H1 (cell line): ENCODE measurements at regions not wholly inside any gene's neighbourhood (a gene's known extent, or its start where the extent isn't known, plus 50 kb on each side); places are given as distances from the start of the nearest gene placed in this dataset.

Experiments used
- BACH1 ChIP-seq: IDR thresholded peaks from 2 replicates; pipeline ENCODE4 v1.6.1; 2012; ENCODE audit warnings: low read length, improper control_type of control experiment
- BCL11A ChIP-seq, 2 experiments: IDR thresholded peaks; one replicate each; pipeline ENCODE4 v1.6.1; 2011; ENCODE audit warnings: low read depth in 2 of 2, low read length in 2 of 2, mild to moderate bottlenecking in 2 of 2
- CHD7 ChIP-seq: fragments of 300-600 bp; sonication (generic); IDR thresholded peaks from 2 replicates; pipeline ENCODE4 v1.7.1; 2012; ENCODE audit warnings: low read length, moderate library complexity, mild to moderate bottlenecking, inconsistent platforms; ENCODE audit not compliant: insufficient replicate concordance
- E2F6 ChIP-seq: IDR thresholded peaks from 2 replicates; pipeline ENCODE4 v1.6.1; 2012; ENCODE audit warnings: inconsistent platforms
- POLR2A ChIP-seq, 2 experiments: IDR thresholded peaks; 1 replicate in 1 of 2; 2 replicates in 1 of 2; pipeline ENCODE4 v1.6.1; 2011; ENCODE audit warnings: low read depth in 2 of 2, low read length in 2 of 2, mild to moderate bottlenecking in 2 of 2; ENCODE audit errors: control extremely low read depth in 1 of 2
- RBBP5 ChIP-seq: IDR thresholded peaks from 2 replicates; pipeline ENCODE4 v1.7.1; 2012; ENCODE audit warnings: low read depth, mild to moderate bottlenecking, inconsistent platforms, low read length, moderate library complexity, borderline replicate concordance
- SAP30 ChIP-seq: fragments of 300-600 bp; sonication (generic); IDR thresholded peaks from 2 replicates; pipeline ENCODE4 v1.7.1; 2012; ENCODE audit warnings: low read length, moderate library complexity, mild to moderate bottlenecking, inconsistent platforms; ENCODE audit not compliant: insufficient read depth, insufficient replicate concordance
- SIN3A ChIP-seq, 2 experiments: IDR thresholded peaks in 1 of 2; conservative IDR thresholded peaks in 1 of 2; 2 replicates each; pipeline ENCODE4 v1.6.1; 2011 to 2012; ENCODE audit warnings: low read length in 2 of 2, improper control_type of control experiment in 1 of 2, low read depth in 1 of 2, mild to moderate bottlenecking in 1 of 2

- TF ChIP-seq SAP30 = peak; percentile 91
- no peak for TF ChIP-seq BCL11A (IDR thresholded peaks at IDR 0.05; ENCODE audit: low read depth in 2 of 2, low read length in 2 of 2)
- no peak; a peak in 1 of 3 replicates for TF ChIP-seq POLR2A (IDR thresholded peaks at IDR 0.05; ENCODE audit: control extremely low read depth in 1 of 2, low read depth in 2 of 2, low read length in 2 of 2)
- TF ChIP-seq CHD7 = no peak
- TF ChIP-seq BACH1 = 0 out of 2 replicates have a peak, but pooled peaks have one; percentile 45
- peak in 1 of 2 experiments; percentile 57; a peak in 1 of 4 replicates for TF ChIP-seq SIN3A (conservative IDR thresholded peaks at IDR 0.05 in 1 of 2, IDR thresholded peaks at IDR 0.05 in 1 of 2; ENCODE audit: low read depth in 1 of 2, low read length in 2 of 2)
- peak; percentile 19; the same call in 1 of the 2 replicates for TF ChIP-seq E2F6
- peak; percentile 82; the same call in 1 of the 2 replicates for TF ChIP-seq RBBP5
Measured at GRCh38 chr7:131105799-131106680, 221.6 kb upstream of the MKLN1 start (continued).
